ENCODE measurements at regions not wholly inside any gene's neighbourhood (a gene's known extent, or its start where the extent isn't known, plus 50 kb on each side); places are given as distances from the start of the nearest gene placed in this dataset.

DNA sequence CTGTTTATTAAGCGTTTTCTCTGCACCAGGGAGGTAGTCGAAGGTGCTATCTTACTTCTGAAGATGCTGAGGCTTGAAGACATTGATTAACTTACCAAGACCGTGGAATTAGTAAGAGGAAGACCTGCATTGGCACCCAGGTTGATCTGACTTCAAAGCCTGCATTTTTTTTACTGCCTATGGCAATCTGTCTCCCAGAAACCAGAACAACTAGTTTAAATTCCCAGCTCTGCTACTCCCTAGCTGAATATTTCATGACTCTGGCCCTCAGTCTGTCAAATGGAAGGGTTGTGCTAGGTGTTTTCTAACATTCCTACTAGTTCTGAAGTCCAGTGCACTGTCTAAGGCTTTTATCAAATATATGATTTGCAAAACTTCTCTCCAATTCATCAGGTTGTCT lies 52.0 kb upstream of the GRAMD1B start:
- H3K79me2 ChIP-seq (ENCODE audit: control insufficient read depth, insufficient read depth, low read length, poor library complexity), result no peaks in the 10 kb centered on the region
- H2AK5ac ChIP-seq (ENCODE audit: low read length), result no peak overlapping the region
- H2BK120ac ChIP-seq (ENCODE audit: insufficient read depth, low read length, poor library complexity), result no peak overlapping the region
- peak overlapping the region; percentile 54 for H3K4me2 ChIP-seq (ENCODE audit: low read length)
- no peak overlapping the region for H4K8ac ChIP-seq (ENCODE audit: low read depth, low read length)
- peak overlapping the region; percentile 79 for H3K27ac ChIP-seq (ENCODE audit: low read depth, low read length)
- H3K14ac ChIP-seq (ENCODE audit: low read length), result no peak overlapping the region
- no peak overlapping the region for H3K4me3 ChIP-seq (ENCODE audit: low read depth, low read length)
- H3K4me1 ChIP-seq (ENCODE audit: control insufficient read depth in 1 of 2, insufficient read depth in 2 of 2, low read length in 2 of 2), result peaks cover 8 to 10% of the 10 kb centered on the region in 2 experiments
- peak overlapping the region; percentile 42 for H2BK5ac ChIP-seq (ENCODE audit: low read depth, low read length, poor library complexity)
- no peak overlapping the region for H2BK12ac ChIP-seq (ENCODE audit: low read length)
- H4K91ac ChIP-seq (ENCODE audit: low read depth, low read length), result no peak overlapping the region
- peaks cover 4% of the 10 kb centered on the region for H3K79me1 ChIP-seq (ENCODE audit: low read length)
- no peaks in the 10 kb centered on the region for H3K27me3 ChIP-seq (ENCODE audit: insufficient read depth, low read length)
- H3K23ac ChIP-seq (ENCODE audit: low read length), result peak overlapping the region; percentile 62
- no CpG with 5 or more reads among the region's 3 CpGs for WGBS (ENCODE audit: extremely low coverage, insufficient coverage, insufficient read length)
- H3K18ac ChIP-seq (ENCODE audit: low read length), result no peak overlapping the region
- no peak overlapping the region for H4K12ac ChIP-seq (ENCODE audit: low read depth, low read length)
- H2AFZ ChIP-seq (ENCODE audit: insufficient read depth, low read length, poor library complexity), result no peak overlapping the region
- no peaks in the 10 kb centered on the region for H3K36me3 ChIP-seq (ENCODE audit: control insufficient read depth in 1 of 2, insufficient read depth in 2 of 2, low read length in 2 of 2)
- H3K9me3 ChIP-seq (ENCODE audit: insufficient read depth, low read depth, low read length), result no peaks in the 10 kb centered on the region
- H3K9ac ChIP-seq (ENCODE audit: low read length), result no peak overlapping the region
- DNase-seq, result peak; percentile 60 to 94
- H3K4ac ChIP-seq (ENCODE audit: low read depth, low read length), result no peak overlapping the region

DNA sequence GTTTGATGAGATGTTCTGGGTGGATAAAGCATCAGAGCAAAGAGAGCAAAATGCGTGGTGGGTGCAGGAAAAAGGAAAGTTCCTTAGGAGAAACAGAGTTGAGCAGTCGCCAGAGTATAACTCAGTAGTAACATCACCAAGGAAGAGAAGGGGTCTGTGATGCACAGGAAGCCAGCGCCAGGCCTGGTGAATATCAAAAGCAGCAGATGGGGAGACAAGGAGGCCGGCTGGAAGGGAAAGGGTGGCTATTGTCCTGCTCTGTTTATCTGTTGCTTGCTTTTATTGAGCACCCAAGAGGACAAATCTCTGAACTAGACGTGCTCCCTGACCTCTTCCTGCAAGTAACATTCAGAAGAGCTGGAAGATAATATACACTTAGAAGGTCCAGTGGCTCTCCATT lies 52.7 kb upstream of the GRAMD1B start:
- no peak overlapping the region for H3K4me3 ChIP-seq (ENCODE audit: low read depth, low read length)
- H2BK5ac ChIP-seq (ENCODE audit: low read depth, low read length, poor library complexity), result no peak overlapping the region
- no peak overlapping the region for H4K91ac ChIP-seq (ENCODE audit: low read depth, low read length)
- H2AK5ac ChIP-seq (ENCODE audit: low read length), result no peak overlapping the region
- no peak overlapping the region for H2BK120ac ChIP-seq (ENCODE audit: insufficient read depth, low read length, poor library complexity)
- no peak overlapping the region for H3K23ac ChIP-seq (ENCODE audit: low read length)
- no peaks in the 10 kb centered on the region for H3K36me3 ChIP-seq (ENCODE audit: control insufficient read depth in 1 of 2, insufficient read depth in 2 of 2, low read length in 2 of 2)
- H3K79me2 ChIP-seq (ENCODE audit: control insufficient read depth, insufficient read depth, low read length, poor library complexity), result no peaks in the 10 kb centered on the region
- DNase-seq, result no peak
- no peak overlapping the region for H3K9ac ChIP-seq (ENCODE audit: low read length)
- H4K12ac ChIP-seq (ENCODE audit: low read depth, low read length), result no peak overlapping the region
- no peak overlapping the region for H4K8ac ChIP-seq (ENCODE audit: low read depth, low read length)
- no peak overlapping the region for H3K18ac ChIP-seq (ENCODE audit: low read length)
- H3K27me3 ChIP-seq (ENCODE audit: insufficient read depth, low read length), result no peaks in the 10 kb centered on the region
- H3K4ac ChIP-seq (ENCODE audit: low read depth, low read length), result no peak overlapping the region
- H2AFZ ChIP-seq (ENCODE audit: insufficient read depth, low read length, poor library complexity), result no peak overlapping the region
- H3K27ac ChIP-seq (ENCODE audit: low read depth, low read length), result peak overlapping the region; percentile 79
- peaks cover 8 to 10% of the 10 kb centered on the region in 2 experiments for H3K4me1 ChIP-seq (ENCODE audit: control insufficient read depth in 1 of 2, insufficient read depth in 2 of 2, low read length in 2 of 2)
- H3K4me2 ChIP-seq (ENCODE audit: low read length), result peak overlapping the region; percentile 54
- no peak overlapping the region for H3K14ac ChIP-seq (ENCODE audit: low read length)
- no peaks in the 10 kb centered on the region for H3K9me3 ChIP-seq (ENCODE audit: insufficient read depth, low read depth, low read length)
- no peak overlapping the region for H2BK12ac ChIP-seq (ENCODE audit: low read length)
- WGBS (ENCODE audit: extremely low coverage, insufficient coverage, insufficient read length), result no CpG with 5 or more reads among the region's 5 CpGs
- peaks cover 4% of the 10 kb centered on the region for H3K79me1 ChIP-seq (ENCODE audit: low read length)

- Histone ChIP-seq H3K9me3 (ENCODE audit: insufficient read depth, low read depth, low read length) (no peaks in the 10 kb centered on the region), H4K12ac (ENCODE audit: low read depth, low read length) (no peak overlapping the region), H4K8ac (ENCODE audit: low read depth, low read length) (no peak overlapping the region), H2BK120ac (ENCODE audit: insufficient read depth, low read length, poor library complexity) (no peak overlapping the region), H3K4me2 (ENCODE audit: low read length) (no peak overlapping the region), H3K18ac (ENCODE audit: low read length) (no peak overlapping the region), H2BK12ac (ENCODE audit: low read length) (no peak overlapping the region), H3K36me3 (ENCODE audit: control insufficient read depth in 1 of 2, insufficient read depth in 2 of 2, low read length in 2 of 2) (no peaks in the 10 kb centered on the region), H3K27me3 (ENCODE audit: insufficient read depth, low read length) (no peaks in the 10 kb centered on the region), H3K14ac (ENCODE audit: low read length) (no peak overlapping the region), H2BK5ac (ENCODE audit: low read depth, low read length, poor library complexity) (no peak overlapping the region), H2AFZ (ENCODE audit: insufficient read depth, low read length, poor library complexity) (no peak overlapping the region), H2AK5ac (ENCODE audit: low read length) (no peak overlapping the region), H3K27ac (ENCODE audit: low read depth, low read length) (no peak overlapping the region), H3K23ac (ENCODE audit: low read length) (no peak overlapping the region), H3K4ac (ENCODE audit: low read depth, low read length) (no peak overlapping the region), H3K9ac (ENCODE audit: low read length) (no peak overlapping the region), H3K4me3 (ENCODE audit: low read depth, low read length) (no peak overlapping the region), H3K79me2 (ENCODE audit: control insufficient read depth, insufficient read depth, low read length, poor library complexity) (no peaks in the 10 kb centered on the region), H4K91ac (ENCODE audit: low read depth, low read length) (no peak overlapping the region), H3K79me1 (ENCODE audit: low read length) (peaks cover 4% of the 10 kb centered on the region), H3K4me1 (ENCODE audit: control insufficient read depth in 1 of 2, insufficient read depth in 2 of 2, low read length in 2 of 2) (peaks cover 8 to 11% of the 10 kb centered on the region in 2 experiments)
- no peak for DNase-seq
- no CpG with 5 or more reads among the region's 3 CpGs for WGBS (ENCODE audit: extremely low coverage, insufficient coverage, insufficient read length)
Observed at GRCh38 chr11:123375832-123376231, 54.2 kb upstream of the GRAMD1B start.

DNA sequence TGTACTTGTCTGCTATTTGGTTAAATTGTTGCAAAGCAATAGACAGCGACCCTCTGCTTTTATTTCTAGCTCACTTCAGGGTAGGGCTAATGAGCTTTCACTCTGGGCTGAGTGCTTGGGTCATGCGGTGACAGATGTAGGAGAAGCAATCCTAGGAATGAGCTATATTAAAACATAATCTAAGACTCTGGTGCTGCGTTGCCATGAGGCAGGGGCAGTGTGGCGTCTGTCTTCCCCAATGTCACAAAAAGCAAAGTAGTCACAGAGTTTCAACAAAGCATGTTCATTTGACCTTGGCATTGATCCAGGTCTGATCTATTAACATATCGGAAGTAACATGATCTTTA lies 55.5 kb upstream of the GRAMD1B start:
- H3K4me2 ChIP-seq (ENCODE audit: low read length), result no peak overlapping the region
- H3K27me3 ChIP-seq (ENCODE audit: insufficient read depth, low read length), result no peaks in the 10 kb centered on the region
- no peak overlapping the region for H4K91ac ChIP-seq (ENCODE audit: low read depth, low read length)
- no peak overlapping the region for H3K14ac ChIP-seq (ENCODE audit: low read length)
- H2BK5ac ChIP-seq (ENCODE audit: low read depth, low read length, poor library complexity), result no peak overlapping the region
- H2BK120ac ChIP-seq (ENCODE audit: insufficient read depth, low read length, poor library complexity), result no peak overlapping the region
- H3K9me3 ChIP-seq (ENCODE audit: insufficient read depth, low read depth, low read length), result no peaks in the 10 kb centered on the region
- no peak overlapping the region for H2AK5ac ChIP-seq (ENCODE audit: low read length)
- no peak for DNase-seq
- H2AFZ ChIP-seq (ENCODE audit: insufficient read depth, low read length, poor library complexity), result no peak overlapping the region
- no peak overlapping the region for H3K23ac ChIP-seq (ENCODE audit: low read length)
- no peak overlapping the region for H3K4me3 ChIP-seq (ENCODE audit: low read depth, low read length)
- 100% methylated on average over 1 of the region's 5 CpGs for WGBS (ENCODE audit: extremely low coverage, insufficient coverage, insufficient read length)
- H4K12ac ChIP-seq (ENCODE audit: low read depth, low read length), result no peak overlapping the region
- H2BK12ac ChIP-seq (ENCODE audit: low read length), result no peak overlapping the region
- H3K79me1 ChIP-seq (ENCODE audit: low read length), result peaks cover 4% of the 10 kb centered on the region
- peaks cover 13 to 14% of the 10 kb centered on the region in 2 experiments for H3K4me1 ChIP-seq (ENCODE audit: control insufficient read depth in 1 of 2, insufficient read depth in 2 of 2, low read length in 2 of 2)
- H3K36me3 ChIP-seq (ENCODE audit: control insufficient read depth in 1 of 2, insufficient read depth in 2 of 2, low read length in 2 of 2), result no peaks in the 10 kb centered on the region
- H4K8ac ChIP-seq (ENCODE audit: low read depth, low read length), result no peak overlapping the region
- H3K27ac ChIP-seq (ENCODE audit: low read depth, low read length), result no peak overlapping the region
- H3K18ac ChIP-seq (ENCODE audit: low read length), result no peak overlapping the region
- no peak overlapping the region for H3K4ac ChIP-seq (ENCODE audit: low read depth, low read length)
- H3K9ac ChIP-seq (ENCODE audit: low read length), result no peak overlapping the region
- no peaks in the 10 kb centered on the region for H3K79me2 ChIP-seq (ENCODE audit: control insufficient read depth, insufficient read depth, low read length, poor library complexity)
